NCI-H1092 (cell line): ENCODE measurements at regions not wholly inside any gene's neighbourhood (a gene's known extent, or its start where the extent isn't known, plus 50 kb on each side); places are given as distances from the start of the nearest gene placed in this dataset.

Source experiments
- DNase-seq: peaks from one replicate; lab custom pipeline; 2025; lab: John Stamatoyannopoulos, UW

- DNase-seq = no peak
Measured at GRCh38 chr2:64221935-64222334, 77.7 kb upstream of the PELI1 start.

- DNase-seq = no peak
Measured at GRCh38 chr2:64222351-64222750, 78.1 kb upstream of the PELI1 start.

- DNase-seq = no peak
Measured at GRCh38 chr2:64223055-64223454, 78.8 kb upstream of the PELI1 start.

GRCh38 chr2:64225491-64225890, 81.3 kb upstream of the PELI1 start:
- no peak for DNase-seq

GRCh38 chr2:64226611-64227010, 82.4 kb upstream of the PELI1 start:
- no peak for DNase-seq

GRCh38 chr2:64227603-64228125, 83.4 kb upstream of the PELI1 start:
- no peak for DNase-seq

- peak; percentile 72 for DNase-seq
Measured at GRCh38 chr2:64228126-64228678, 84.0 kb upstream of the PELI1 start.

GRCh38 chr2:64228918-64229317, 84.7 kb upstream of the PELI1 start:
- no peak for DNase-seq

- DNase-seq = no peak
Measured at GRCh38 chr2:64230540-64230939, 86.3 kb upstream of the PELI1 start.

- DNase-seq = no peak
Measured at GRCh38 chr2:64232266-64232665, 88.0 kb upstream of the PELI1 start.

GRCh38 chr2:64233376-64233922, 89.2 kb upstream of the PELI1 start:
- DNase-seq = no peak

- no peak for DNase-seq
Measured at GRCh38 chr2:64234150-64234549, 89.9 kb upstream of the PELI1 start.

GRCh38 chr2:64234785-64235184, 90.6 kb upstream of the PELI1 start:
- no peak for DNase-seq

- DNase-seq = no peak
Measured at GRCh38 chr2:64237266-64237665, 93.0 kb upstream of the PELI1 start.

GRCh38 chr2:64238799-64239198, 94.6 kb upstream of the PELI1 start:
- DNase-seq = no peak

- no peak for DNase-seq
Measured at GRCh38 chr2:64243081-64244036, 99.1 kb upstream of the PELI1 start.

- no peak for DNase-seq
Measured at GRCh38 chr2:64244037-64244416, 99.8 kb upstream of the PELI1 start.

GRCh38 chr2:64245631-64246030, 101.4 kb upstream of the PELI1 start:
- no peak for DNase-seq

GRCh38 chr2:64246962-64247361, 102.7 kb upstream of the PELI1 start:
- DNase-seq = no peak

GRCh38 chr2:64249426-64249825, 105.2 kb upstream of the PELI1 start:
- DNase-seq = no peak

GRCh38 chr2:64250063-64250462, 105.8 kb upstream of the PELI1 start:
- DNase-seq = no peak

GRCh38 chr2:64250751-64251423, 106.7 kb upstream of the PELI1 start:
- no peak for DNase-seq
